ENCODE measurements at regions not wholly inside any gene's neighbourhood (a gene's known extent, or its start where the extent isn't known, plus 50 kb on each side); places are given as distances from the start of the nearest gene placed in this dataset.

- TF ChIP-seq CTCF (IDR thresholded peaks at IDR 0.05; ENCODE audit: low read depth, low read length, missing input control) (no peak), JUND (IDR thresholded peaks at IDR 0.05) (no peak), YY1 (IDR thresholded peaks at IDR 0.05) (no peak), ZBTB33 (IDR thresholded peaks at IDR 0.05) (no peak), RAD21 (IDR thresholded peaks at IDR 0.05) (no peak), ATF3 (IDR thresholded peaks at IDR 0.05) (no peak), SP1 (IDR thresholded peaks at IDR 0.05) (no peak), REST (IDR thresholded peaks at IDR 0.05) (no peak)
Observed at GRCh38 chr10:37701781-37702493, 155.5 kb downstream of the ZNF248 start.

Data from liver (tissue), 3 donors.